ES-I3 (cell line): ENCODE measurements at regions not wholly inside any gene's neighbourhood (a gene's known extent, or its start where the extent isn't known, plus 50 kb on each side); places are given as distances from the start of the nearest gene placed in this dataset.
"Not testable (repeated sequence)": the region's sequence is repeated elsewhere in the genome, so short reads cannot be mapped to it uniquely, and the experiment has no call there.

ENCODE experiments used
- H3K36me3 ChIP-seq: 2 replicates; pipeline ENCODE4 v1.6.1; 2013; ENCODE audit warnings: mild to moderate bottlenecking, low read length, control low read depth, moderate library complexity; ENCODE audit not compliant: insufficient read depth
- H3K4me1 ChIP-seq: 2 replicates; pipeline ENCODE4 v1.6.1; 2013; ENCODE audit warnings: mild to moderate bottlenecking, control low read depth, low read length; ENCODE audit not compliant: insufficient read depth
- H3K9ac ChIP-seq: 2 replicates; pipeline ENCODE4 v1.6.1; 2013; ENCODE audit warnings: low read depth, mild to moderate bottlenecking, low read length, moderate library complexity
- H3K9me3 ChIP-seq: 2 replicates; pipeline ENCODE4 v1.6.1; 2013; ENCODE audit warnings: mild to moderate bottlenecking, low read length, moderate library complexity; ENCODE audit not compliant: control insufficient read depth, insufficient read depth

DNA sequence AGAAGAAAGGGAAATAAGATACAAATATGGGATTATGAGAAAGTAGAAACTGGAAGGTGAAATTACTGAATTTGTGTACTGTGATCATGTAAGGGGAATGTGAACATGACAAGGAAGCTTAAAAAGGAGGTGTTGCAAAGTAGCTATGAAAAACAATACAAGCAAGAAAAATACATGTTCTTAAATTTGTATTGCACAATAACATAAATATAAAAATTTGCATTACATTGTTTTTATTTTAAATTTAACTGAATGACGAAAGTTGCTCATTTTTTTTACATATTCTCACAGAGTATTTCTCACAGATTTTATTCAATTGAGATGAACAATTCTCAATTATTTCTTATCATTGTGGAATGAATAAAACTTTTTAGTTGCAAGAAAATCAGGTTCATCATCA, 874.8 kb downstream of the AMY1C start:
- Histone ChIP-seq H3K4me1 (no peaks in the 10 kb centered on the region), H3K9ac (no peak overlapping the region), H3K9me3 (no peaks in the 10 kb centered on the region), H3K36me3 (no peaks in the 10 kb centered on the region)

DNA sequence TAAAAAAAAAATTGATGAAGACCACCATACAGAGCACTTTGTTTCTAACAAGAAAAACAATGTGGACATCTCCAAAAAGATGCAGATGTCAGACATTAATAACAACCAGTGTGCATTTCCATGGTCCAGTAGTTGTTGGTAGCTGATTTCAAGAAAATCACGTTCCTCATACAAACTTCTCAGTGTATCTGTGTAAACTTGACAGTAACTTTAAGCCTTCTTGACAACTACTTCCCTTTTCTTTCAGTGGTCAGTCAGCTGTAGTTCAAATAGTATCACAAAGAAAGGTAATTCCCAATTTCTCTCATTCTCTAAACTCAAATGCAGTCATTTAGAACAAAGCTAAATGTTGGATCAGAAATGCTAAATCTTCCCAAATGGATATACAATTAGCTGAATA, 879.9 kb downstream of the AMY1C start:
- no peaks in the 10 kb centered on the region for H3K36me3 ChIP-seq
- no peaks in the 10 kb centered on the region for H3K9me3 ChIP-seq
- H3K9ac ChIP-seq, result no peak overlapping the region
- no peaks in the 10 kb centered on the region for H3K4me1 ChIP-seq

DNA sequence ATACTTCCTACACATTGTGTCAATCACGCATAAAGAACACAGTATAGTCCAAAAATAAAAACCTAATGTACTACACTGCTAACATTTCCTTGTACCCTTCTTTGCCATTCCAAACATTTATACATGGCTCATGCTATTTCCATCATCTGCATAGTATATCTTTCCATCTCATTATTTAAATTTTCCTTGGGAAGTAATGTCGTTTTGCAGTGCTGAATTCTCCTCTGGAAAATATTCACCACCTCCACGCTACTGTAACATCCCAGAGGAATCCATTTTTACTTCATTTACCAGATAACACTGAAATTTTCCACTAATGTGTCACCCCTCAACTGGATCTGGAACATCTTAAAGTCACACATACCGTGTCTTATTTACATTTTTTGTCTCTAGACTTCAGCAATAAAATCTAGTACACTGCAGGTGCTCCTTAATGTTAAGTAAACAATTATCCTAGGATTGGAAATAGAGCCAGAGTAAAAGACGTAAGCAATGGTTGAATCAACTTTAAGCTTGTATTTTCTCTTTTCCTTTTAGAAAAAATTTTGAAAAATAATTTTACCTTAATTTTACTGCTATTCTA, 881.0 kb downstream of the AMY1C start:
- no peaks in the 10 kb centered on the region for H3K9me3 ChIP-seq
- H3K9ac ChIP-seq, result no peak overlapping the region
- no peaks in the 10 kb centered on the region for H3K36me3 ChIP-seq
- no peaks in the 10 kb centered on the region for H3K4me1 ChIP-seq

DNA sequence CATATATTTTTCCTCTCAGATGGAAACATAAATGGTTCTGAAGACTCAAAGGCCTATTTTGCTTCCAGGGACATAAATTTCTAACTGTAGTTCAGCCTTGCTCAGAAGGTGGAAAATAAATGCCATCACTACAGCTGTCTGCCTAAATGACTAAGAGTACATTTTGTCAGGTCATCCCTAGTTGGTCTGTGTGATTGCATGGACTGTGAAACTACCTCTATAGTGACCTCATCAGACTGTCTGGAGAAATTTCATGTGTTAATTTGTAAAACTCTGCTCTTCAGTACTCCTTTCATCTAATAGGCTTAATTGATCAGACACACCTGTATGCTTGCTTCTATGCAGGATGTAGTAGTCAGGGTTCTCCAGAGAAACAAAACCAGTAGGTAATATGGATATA, 886.9 kb downstream of the AMY1C start:
- no peak overlapping the region for H3K9ac ChIP-seq
- no peaks in the 10 kb centered on the region for H3K9me3 ChIP-seq
- no peaks in the 10 kb centered on the region for H3K4me1 ChIP-seq
- no peaks in the 10 kb centered on the region for H3K36me3 ChIP-seq

DNA sequence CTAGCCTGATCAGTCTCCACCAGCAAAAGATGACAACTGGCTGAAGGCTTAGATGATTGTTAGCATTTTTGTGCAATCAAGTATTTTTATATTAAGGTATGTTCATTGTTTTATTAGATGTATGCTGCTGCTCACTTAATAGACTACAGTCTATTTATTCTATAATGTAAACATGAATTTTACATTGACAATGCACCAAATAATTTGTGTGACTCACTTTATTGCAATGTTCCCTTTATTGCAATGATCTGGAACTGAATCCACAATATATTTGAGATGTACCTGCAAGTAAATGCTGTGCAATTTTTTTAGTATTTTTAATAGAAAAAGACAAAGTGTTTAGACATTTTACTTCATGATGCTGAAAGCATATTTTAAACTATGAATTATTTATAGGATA, 896.5 kb downstream of the AMY1C start:
- no peak overlapping the region for H3K9ac ChIP-seq
- no peaks in the 10 kb centered on the region for H3K4me1 ChIP-seq
- H3K36me3 ChIP-seq, result no peaks in the 10 kb centered on the region
- H3K9me3 ChIP-seq, result no peaks in the 10 kb centered on the region

DNA sequence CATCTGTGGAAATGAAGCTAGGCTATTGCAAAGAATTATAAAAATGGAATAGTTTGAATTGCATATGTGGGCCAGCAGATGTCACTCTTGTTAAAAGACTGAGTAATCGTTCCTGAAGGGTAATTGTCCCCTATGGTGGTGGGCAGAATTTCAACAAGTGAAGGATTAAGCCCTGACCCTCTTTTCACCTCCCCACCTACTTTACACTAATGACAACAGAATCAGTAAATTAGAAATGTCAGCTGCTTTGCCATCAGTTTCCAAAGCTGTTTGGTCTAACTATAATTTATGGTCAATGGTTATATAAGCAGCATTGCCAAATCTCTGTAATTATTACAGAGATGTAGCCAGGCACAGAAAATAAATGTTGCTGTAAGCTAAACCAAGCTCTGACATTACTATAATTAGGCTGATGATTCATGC, 898.6 kb downstream of the AMY1C start:
- Histone ChIP-seq H3K9ac (no peak overlapping the region), H3K4me1 (no peaks in the 10 kb centered on the region), H3K36me3 (no peaks in the 10 kb centered on the region), H3K9me3 (no peaks in the 10 kb centered on the region)

DNA sequence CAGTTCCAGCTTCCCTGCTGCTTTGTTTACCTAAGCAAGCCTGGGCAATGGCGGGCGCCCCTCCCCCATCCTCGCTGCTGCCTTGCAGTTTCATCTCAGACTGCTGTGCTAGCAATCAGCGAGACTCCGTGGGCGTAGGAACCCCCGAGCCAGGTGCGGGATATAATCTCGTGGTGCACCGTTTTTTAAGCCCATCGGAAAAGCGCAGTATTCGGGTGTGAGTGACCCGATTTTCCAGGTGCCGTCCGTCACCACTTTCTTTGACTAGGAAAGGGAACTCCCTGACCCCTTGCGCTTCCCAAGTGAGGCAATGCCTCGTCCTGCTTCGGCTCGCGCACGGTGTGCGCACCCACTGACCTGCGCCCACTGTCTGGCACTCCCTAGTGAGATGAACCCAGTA, 914.7 kb downstream of the AMY1C start:
- H3K36me3 ChIP-seq, H3K4me1 ChIP-seq, H3K9ac ChIP-seq, H3K9me3 ChIP-seq: not testable (repeated sequence)

DNA sequence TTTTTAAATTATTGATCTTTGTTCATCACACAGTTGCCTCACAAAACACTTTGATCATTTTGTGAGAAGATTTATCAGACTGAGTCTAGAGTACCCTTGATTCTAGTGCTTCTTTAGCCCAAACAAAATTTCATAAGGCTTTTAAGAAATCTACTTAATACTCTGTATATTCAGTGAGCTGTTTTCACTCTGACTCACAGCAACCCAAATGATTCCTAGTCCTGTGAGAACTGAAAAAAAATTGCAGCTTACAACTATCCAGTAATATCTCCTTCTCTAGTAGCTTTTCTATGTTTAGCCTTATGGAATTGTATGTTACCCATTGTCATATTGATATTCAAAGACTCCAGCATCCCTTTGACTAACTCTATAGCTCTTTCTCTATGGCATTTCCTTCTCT, 915.6 kb downstream of the AMY1C start:
- no peaks in the 10 kb centered on the region for H3K9me3 ChIP-seq
- H3K4me1 ChIP-seq, result no peaks in the 10 kb centered on the region
- no peak overlapping the region for H3K9ac ChIP-seq
- H3K36me3 ChIP-seq, result no peaks in the 10 kb centered on the region

DNA sequence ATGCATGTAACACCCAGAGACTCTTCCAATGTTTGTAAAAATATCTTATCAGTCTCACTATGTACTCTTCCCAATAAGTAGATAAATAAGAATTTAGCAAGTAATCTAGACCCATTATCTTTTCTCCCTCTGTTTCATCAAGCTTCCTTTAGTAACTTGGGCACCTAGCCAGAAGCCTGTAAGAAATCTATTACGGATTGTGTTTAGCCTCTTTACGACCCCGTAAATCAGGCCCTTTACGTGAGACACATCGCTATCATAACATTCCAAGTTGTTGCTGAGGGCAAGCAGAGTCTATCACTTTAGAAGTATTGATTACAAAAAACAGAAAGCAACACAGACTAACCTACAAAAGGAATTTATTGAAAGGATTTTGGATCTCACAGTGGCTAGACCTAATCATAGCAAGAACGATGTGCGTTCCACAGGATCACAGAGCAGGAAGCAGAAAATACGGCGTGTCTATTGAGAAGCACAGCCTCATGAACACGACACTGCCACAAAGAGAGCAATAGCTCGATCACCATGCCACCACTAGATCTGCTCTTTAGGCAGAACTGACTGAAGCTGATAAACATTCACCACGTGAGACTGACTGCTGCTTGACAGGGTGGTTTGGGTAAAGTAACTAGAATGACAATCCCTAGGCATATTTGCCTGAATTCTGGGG, 922.1 kb downstream of the AMY1C start:
- no peaks in the 10 kb centered on the region for H3K4me1 ChIP-seq
- no peaks in the 10 kb centered on the region for H3K9me3 ChIP-seq
- no peak overlapping the region for H3K9ac ChIP-seq
- H3K36me3 ChIP-seq, result no peaks in the 10 kb centered on the region

DNA sequence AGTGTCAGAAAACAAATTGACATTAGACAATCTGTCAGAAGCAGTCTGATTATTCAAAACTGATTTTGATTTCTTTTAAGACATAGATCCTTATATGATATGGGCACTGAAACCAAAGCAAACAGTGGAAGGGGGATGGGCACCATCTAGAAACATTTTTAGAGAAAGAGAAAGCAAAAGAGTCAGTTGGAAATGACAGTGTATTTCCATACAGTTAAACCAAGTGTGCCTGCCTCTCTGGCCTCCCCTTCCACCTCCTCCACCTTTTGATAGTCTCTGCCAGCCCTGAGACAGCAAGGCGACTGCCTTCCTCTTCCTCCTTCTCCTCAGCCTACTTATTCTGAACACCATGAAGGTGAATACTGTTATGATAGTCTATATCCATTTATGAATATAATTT, 949.7 kb downstream of the AMY1C start:
- Histone ChIP-seq H3K9ac (no peak overlapping the region), H3K9me3 (no peaks in the 10 kb centered on the region), H3K4me1 (no peaks in the 10 kb centered on the region), H3K36me3 (no peaks in the 10 kb centered on the region)

DNA sequence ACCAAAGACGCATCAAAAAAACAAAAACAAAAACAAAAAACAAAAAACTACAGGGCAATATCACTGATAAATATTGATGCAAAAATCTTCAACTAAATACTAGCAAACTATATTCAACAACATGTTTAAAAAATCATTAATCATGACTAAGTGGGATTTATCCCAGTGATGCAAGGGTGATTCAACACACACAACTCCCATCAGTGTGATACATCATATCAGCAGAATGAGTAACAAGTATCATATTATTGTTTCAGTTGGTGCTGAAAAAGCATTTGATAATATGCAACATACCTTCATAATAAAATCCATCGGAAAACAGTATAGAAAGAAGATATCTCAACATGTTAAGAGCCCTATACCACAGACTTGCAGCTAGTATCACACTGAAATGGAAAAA, 953.0 kb downstream of the AMY1C start:
- H3K9ac ChIP-seq, result no peak overlapping the region
- H3K9me3 ChIP-seq, result no peaks in the 10 kb centered on the region
- no peaks in the 10 kb centered on the region for H3K4me1 ChIP-seq
- no peaks in the 10 kb centered on the region for H3K36me3 ChIP-seq

DNA sequence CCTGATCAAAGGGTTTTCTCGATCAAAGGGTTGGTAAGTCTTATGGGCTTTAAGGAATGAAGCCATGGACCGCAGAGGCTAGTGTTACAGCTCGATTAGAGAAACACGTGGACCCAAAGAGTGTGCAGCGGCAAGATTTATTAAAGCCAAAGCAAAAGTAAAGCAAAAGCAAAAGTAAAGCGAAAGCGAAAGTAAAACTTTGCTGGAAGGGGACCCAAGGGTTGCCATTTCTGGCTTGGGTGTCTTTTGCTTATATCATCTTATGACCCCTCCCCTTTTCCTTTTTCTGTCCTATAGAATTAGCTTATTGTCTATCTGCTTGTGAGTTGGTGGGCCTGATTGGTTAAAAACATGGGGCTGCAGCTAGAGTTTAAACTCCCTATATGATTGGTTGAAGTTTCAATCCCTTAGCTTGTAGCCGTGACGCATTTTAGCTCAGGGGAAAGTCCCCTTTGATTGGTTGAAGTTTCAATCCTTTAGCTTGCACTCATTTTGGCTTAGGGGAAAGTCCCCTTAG, 957.0 kb downstream of the AMY1C start:
- no peaks in the 10 kb centered on the region for H3K9me3 ChIP-seq
- no peaks in the 10 kb centered on the region for H3K4me1 ChIP-seq
- no peak overlapping the region for H3K9ac ChIP-seq

DNA sequence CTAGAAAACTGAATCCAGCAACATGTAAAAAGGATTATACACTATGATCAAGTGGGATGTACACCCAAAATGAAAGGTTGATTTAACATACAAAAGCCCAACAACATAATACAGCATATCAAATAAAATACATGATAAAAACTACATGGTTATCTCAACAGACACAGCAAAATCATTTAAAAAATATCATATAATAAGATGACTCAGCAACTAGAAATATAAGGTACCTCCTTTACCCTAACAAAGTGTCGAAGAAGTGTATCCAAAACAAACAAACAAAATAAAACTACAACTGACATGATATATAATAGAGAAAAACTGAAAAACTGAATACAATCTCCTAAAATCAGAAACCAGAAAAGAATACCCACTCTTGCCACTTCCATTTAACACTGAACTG, 969.1 kb downstream of the AMY1C start:
- Histone ChIP-seq H3K4me1 (no peaks in the 10 kb centered on the region), H3K9me3 (no peaks in the 10 kb centered on the region), H3K9ac (no peak overlapping the region), H3K36me3 (no peaks in the 10 kb centered on the region)

More for the DNA sequence above, 957.0 kb downstream of the AMY1C start:
- H3K36me3 ChIP-seq, result no peaks in the 10 kb centered on the region

DNA sequence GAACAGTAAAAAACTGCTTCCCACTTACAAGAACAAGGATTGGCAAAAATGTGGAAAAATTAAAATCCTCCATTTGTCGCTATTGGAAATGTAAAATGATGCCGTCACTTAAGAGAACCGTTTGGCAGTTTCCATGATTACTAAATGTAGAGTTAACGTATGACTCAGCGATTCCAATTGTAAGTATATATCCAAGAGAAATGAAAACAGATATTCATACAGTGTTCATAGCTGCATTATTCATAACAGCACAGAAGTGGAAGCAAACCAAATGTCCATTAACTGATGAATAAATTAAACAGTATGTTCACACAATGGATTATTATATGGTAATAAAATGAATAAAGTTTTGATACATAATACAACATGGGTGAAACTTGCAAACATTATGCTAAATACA, 971.0 kb downstream of the AMY1C start:
- H3K9me3 ChIP-seq, result no peaks in the 10 kb centered on the region
- no peaks in the 10 kb centered on the region for H3K36me3 ChIP-seq
- H3K4me1 ChIP-seq, result no peaks in the 10 kb centered on the region
- H3K9ac ChIP-seq, result no peak overlapping the region

DNA sequence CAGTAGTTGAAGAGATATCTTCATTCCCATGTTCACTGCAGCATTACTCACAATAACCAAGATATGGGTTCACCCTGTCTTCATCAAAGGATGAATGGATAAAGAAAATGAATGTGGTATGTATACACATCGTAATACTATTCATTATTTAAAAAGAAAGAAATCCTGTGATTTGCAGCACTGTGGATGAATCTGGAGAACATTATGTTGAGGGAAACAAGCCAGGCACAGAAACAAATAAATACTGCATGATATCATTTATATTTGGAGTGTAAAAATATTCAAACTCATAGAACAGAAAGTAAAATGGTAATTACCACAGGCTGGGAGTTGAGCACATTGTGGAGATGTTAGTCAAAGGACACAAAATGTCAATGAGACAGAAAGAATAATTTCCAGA, 977.2 kb downstream of the AMY1C start:
- no peaks in the 10 kb centered on the region for H3K9me3 ChIP-seq
- no peaks in the 10 kb centered on the region for H3K36me3 ChIP-seq
- H3K4me1 ChIP-seq, result no peaks in the 10 kb centered on the region
- H3K9ac ChIP-seq, result no peak overlapping the region
